ENCODE measurements at regions not wholly inside any gene's neighbourhood (a gene's known extent, or its start where the extent isn't known, plus 50 kb on each side); places are given as distances from the start of the nearest gene placed in this dataset.
"Not testable (repeated sequence)": the region's sequence is repeated elsewhere in the genome, so short reads cannot be mapped to it uniquely, and the experiment has no call there.

GRCh38 chr13:42478531-42479156 is 95.3 kb upstream of the TNFSF11 start:
- DNase-seq (ENCODE audit: low read depth in 2 of 2): no peak

- no peak for DNase-seq (ENCODE audit: low read depth in 2 of 2)
These were observed 89.6 kb upstream of the TNFSF11 start for GRCh38 chr13:42484386-42484785.

DNA sequence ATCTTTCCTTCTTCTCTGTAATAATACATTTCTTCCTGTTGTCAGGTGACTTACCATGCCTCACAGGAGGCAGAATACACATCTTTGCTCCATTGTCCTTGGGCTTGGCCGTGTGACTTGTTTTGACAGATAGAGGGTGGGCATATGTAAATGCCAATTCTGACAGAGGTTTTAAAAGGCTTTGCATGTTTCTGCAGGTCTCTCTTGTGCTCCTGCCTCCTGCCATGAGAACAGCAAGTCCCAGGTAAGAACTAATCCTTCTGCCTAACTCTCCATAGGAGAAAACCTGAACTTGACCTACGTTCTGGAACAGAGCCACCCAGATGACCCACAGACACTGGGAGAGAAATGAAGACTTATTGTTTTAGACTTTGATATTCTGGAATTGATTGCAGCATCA is 88.7 kb upstream of the TNFSF11 start:
- DNase-seq (ENCODE audit: low read depth in 2 of 2): no peak

DNA sequence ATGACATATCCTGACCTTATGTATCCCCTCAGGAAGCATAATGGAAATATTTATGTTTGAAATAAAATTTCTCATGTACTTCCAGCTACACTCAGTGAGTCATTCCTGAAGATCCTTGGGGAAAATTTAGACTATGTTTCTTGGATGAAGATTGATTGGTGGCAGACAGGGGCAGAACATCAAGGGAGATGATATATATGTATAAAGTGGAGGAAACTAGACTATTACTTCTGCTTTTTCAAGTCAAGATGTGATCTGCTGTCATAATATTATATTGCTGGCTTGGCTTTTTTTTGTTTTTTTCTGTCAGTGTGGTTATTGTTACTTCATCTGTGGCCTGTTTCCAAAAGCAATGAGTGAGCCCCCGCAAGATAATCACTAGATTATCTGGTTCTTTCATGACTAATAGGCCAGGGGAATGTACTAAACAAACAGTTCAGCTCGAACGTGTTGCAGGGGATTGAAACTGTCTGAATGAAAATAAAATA is 87.2 kb upstream of the TNFSF11 start:
- no peak for DNase-seq (ENCODE audit: low read depth in 2 of 2)

GRCh38 chr13:42487221-42487620 is 86.7 kb upstream of the TNFSF11 start:
- no peak for DNase-seq (ENCODE audit: low read depth in 2 of 2)

DNA sequence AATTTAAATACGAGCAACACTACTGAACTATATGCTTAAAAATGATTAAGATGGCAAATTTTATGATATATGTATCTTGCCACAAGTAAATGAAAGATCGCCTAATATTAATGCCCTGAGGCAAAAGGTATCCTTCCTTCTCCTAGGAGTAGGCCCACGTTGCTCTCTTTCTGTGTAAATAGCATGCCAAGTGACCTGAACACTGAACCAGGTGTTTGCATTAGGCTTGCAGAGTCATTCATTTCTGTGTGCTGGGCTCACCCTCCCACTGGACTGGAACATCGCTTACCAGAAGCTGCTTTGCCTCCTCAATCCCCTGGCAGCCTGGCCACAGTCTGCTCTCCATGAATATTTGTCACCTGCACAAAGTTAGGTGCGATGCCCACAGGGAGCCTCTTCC is 83.3 kb upstream of the TNFSF11 start:
- no peak for DNase-seq (ENCODE audit: low read depth in 2 of 2)

DNA sequence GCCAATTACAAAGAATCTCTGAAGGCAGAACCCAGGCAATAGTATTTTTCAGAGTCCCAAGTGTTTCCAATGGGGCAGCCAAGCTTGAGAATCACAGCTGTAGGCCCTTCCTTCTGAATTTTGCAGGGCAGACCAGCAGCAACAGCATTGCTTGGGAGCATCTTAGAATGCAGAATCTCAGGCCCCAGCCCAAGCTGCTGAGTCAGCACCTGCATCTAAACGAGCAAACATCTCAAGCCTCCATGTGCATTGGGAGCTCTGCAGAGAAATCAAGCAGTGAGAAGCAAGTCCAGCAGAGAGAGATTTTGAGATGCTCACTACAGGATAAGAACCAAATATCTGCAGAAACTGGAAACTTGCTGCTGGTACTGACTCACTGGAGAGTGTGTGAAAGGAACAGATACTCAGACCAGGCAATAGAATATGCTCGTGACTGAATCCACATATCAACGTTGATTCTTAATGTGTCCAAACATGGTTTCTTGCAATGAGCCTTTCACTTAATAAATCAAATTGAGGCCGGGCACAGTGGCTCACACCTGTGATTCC is 81.5 kb upstream of the TNFSF11 start:
- no peak for DNase-seq (ENCODE audit: low read depth in 2 of 2)

- DNase-seq (ENCODE audit: low read depth in 2 of 2): no peak
These were observed 79.8 kb upstream of the TNFSF11 start for GRCh38 chr13:42494157-42494556.

DNA sequence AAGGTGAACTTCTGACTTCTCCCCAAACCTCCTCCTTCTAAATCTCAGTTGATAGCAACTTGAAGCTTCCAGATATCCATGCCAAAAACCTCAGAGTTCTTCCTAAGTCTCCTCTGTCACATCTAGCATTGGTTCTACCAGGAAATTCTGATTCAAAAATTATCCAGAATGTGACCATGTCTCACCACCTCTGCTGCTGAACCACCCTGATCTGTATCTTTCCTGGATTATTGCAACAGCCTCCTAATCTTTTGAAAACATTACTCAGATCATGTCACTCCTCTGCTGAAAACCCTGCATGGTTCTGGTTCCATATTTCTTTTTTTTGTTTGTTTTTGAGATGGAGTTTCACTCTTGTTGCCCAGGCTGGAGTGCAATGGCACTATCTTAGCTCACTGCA is 78.7 kb upstream of the TNFSF11 start:
- DNase-seq (ENCODE audit: low read depth in 2 of 2): no peak

DNA sequence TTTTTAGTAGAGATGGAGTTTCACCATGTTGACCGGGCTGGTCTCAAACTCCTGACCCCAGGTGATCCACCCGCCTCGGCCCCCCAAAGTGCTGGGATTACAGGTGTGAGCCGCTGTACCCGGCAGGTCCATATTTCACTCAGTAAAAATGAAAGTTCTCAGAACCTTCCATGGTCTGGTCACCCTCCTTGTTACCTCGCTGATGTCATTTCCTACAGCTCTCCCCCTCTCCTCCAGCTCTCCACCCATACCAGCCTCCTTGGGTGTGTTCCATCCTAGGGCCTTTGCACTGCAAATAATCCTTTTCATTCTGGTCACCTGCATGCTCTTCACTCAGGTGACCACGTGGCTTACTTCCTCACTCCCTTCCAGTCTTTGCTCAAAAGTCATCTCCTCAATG is 78.2 kb upstream of the TNFSF11 start:
- DNase-seq (ENCODE audit: low read depth in 2 of 2): no peak

DNA sequence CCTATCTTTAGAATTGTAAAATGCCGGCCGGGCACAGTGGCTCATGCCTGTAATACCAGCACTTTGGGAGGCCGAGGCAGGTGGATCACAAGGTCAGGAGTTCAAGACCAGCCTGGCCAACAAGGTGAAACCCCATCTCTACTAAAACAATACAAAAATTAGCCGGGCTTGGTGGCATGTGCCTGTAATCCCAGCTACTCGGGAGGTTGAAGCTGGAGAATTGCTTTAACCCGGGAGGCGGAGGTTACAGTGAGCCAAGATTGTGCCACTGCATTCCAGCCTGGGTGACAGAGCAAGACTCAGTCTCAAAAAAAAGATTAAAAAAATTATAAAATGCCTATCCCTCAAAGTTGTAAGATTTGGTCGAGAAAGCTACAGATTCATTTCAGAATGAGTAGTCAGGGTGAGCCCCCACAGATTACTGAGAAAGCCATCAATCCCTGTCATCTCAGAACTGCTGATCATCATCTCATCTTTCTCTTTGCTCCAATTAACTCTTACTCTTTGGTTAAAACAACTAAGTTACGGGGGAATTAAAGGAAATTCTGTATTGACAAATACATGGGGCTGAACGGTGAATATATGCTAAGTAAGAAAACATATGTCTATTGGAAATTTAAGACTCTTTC is 76.9 kb upstream of the TNFSF11 start:
- not testable (repeated sequence) for DNase-seq (ENCODE audit: low read depth in 2 of 2)

DNA sequence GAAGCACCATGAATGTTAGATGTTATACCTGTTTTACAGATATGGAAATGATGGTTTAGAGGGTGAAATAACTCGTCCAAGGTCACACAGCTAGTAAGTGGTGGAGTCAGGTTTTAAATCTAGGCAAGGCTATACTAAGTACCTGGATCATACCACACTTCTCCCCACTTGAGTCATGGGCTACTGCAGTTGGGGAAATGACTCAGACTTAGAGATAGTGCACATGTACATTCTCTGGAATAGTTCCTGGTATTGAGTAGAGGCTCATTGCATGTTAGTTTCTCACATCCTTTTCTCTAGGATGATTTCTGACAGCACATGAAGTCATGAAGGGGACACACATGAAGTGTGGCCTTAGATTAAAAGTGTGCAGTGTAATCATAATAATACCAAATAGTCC is 76.2 kb upstream of the TNFSF11 start:
- no peak for DNase-seq (ENCODE audit: low read depth in 2 of 2)

DNA sequence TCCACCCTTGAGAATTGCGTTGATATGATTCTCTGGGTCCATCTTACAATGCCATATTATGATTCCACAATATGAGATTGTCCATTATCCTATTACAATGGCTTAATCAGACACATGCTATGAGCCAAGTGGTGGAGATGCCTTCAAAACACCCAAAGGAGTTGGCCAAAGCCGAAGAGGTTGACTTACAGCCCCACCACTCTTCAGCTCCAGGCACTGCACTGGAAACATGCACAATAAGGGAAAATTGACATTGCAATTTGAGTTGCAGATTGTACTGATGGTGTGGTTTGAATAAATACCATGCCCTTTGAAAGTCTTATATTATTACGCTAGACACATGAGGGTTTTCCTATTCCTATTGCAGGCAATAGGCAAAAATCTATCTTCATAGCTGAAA is 75.4 kb upstream of the TNFSF11 start:
- no peak for DNase-seq (ENCODE audit: low read depth in 2 of 2)

All from stimulated activated CD4-positive, alpha-beta T cell treated with anti-CD3 and anti-CD28 coated beads, Interleukin-12 subunit alpha, Interleukin-12 subunit beta, amount 100 ng/mL, for 24 hours (primary cell).